ENCODE measurements at regions not wholly inside any gene's neighbourhood (a gene's known extent, or its start where the extent isn't known, plus 50 kb on each side); places are given as distances from the start of the nearest gene placed in this dataset.

GRCh38 chr4:33579951-33580350 is 2664.4 kb downstream of the ARAP2 start:
- TF ChIP-seq CTCF (IDR thresholded peaks at IDR 0.05) (no peak), POLR2A (IDR thresholded peaks at IDR 0.05) (no peak)
